Endothelial cell of umbilical vein (primary cell): ENCODE measurements at regions not wholly inside any gene's neighbourhood (a gene's known extent, or its start where the extent isn't known, plus 50 kb on each side); places are given as distances from the start of the nearest gene placed in this dataset.

ENCODE experiments used
- BruUV-seq: library from RNA; stranded (reverse); fragments of 400-500 nt; replicated peaks from 2 replicates; lab custom pipeline; 2021; lab: Mats Ljungman, UMichigan
- CTCF ChIA-PET: fragments of 300-600, 350-600 bp; sonication (Branson Sonifier 250); formaldehyde crosslinking; loops from one replicate; lab custom pipeline; 2021; ENCODE audit warnings: antibody characterized with exemption, inconsistent platforms; lab: Charles Lee
- POLR2A ChIA-PET: fragments of 300-600, 350-600 bp; sonication (Branson Sonifier 250); formaldehyde crosslinking; loops from one replicate; lab custom pipeline; 2021; ENCODE audit warnings: antibody characterized with exemption, inconsistent platforms; lab: Charles Lee
- DNase-seq: peaks from one replicate; pipeline ENCODE4 v3.0.0-alpha.2; 2011; ENCODE audit warnings: low read depth, low spot score
- FAIRE-seq: peaks from 2 replicates; lab custom pipeline; 2011; peaks lifted over from hg19 to GRCh38; lab: Jason Lieb, UNC
- H2AFZ ChIP-seq: 2 replicates; pipeline ENCODE4 v1.6.0; 2012; ENCODE audit warnings: low read depth, low read length, control low read depth, inconsistent platforms
- H3K27ac ChIP-seq: 2 replicates; pipeline ENCODE4 v1.5.1; 2011; ENCODE audit warnings: low read depth, mild to moderate bottlenecking, control low read depth, low read length, moderate library complexity; ENCODE audit not compliant: insufficient read depth
- H3K27me3 ChIP-seq, 2 experiments: 2 replicates each; pipeline versions ENCODE4 v1.6.0 to v1.6.1; 2011; ENCODE audit warnings: low read length in 2 of 2, mixed read lengths in 1 of 2; ENCODE audit not compliant: control insufficient read depth in 2 of 2, insufficient read depth in 2 of 2
- H3K36me3 ChIP-seq, 2 experiments: 2 replicates in 1 of 2; 3 replicates in 1 of 2; pipeline ENCODE4 v1.5.1; 2011; ENCODE audit warnings: low read length in 2 of 2, mild to moderate bottlenecking in 1 of 2, moderate library complexity in 1 of 2; ENCODE audit not compliant: control insufficient read depth in 2 of 2, insufficient read depth in 2 of 2; ENCODE audit errors: extremely low read depth in 1 of 2
- H3K4me1 ChIP-seq: 3 replicates; pipeline ENCODE4 v1.5.1; 2011; ENCODE audit warnings: mild to moderate bottlenecking, low read length; ENCODE audit not compliant: control insufficient read depth, insufficient read depth; ENCODE audit errors: extremely low read depth
- H3K4me2 ChIP-seq: 2 replicates; pipeline ENCODE4 v1.6.1; 2011; ENCODE audit warnings: low read length, control low read depth, mixed read lengths; ENCODE audit not compliant: insufficient read depth
- H3K4me3 ChIP-seq, 3 experiments: fragments of 200-600 bp in 1 of 3; sonication (generic), shearing (Covaris generic) in 1 of 3; replicated peaks in 1 of 3; 2 replicates each; pipeline ENCODE4 v1.5.1; 2011 to 2016; ENCODE audit warnings: control low read depth in 3 of 3, low read length in 3 of 3, mild to moderate bottlenecking in 2 of 3, inconsistent platforms in 1 of 3, low read depth in 1 of 3, moderate library complexity in 1 of 3; ENCODE audit not compliant: insufficient read depth in 1 of 3
- H3K79me2 ChIP-seq: 2 replicates; pipeline ENCODE4 v1.6.0; 2012; ENCODE audit warnings: low read length, inconsistent platforms; ENCODE audit not compliant: control insufficient read depth, insufficient read depth
- H3K9ac ChIP-seq: replicated peaks from 2 replicates; pipeline ENCODE3; 2011; ENCODE audit warnings: low read length, control low read depth; ENCODE audit not compliant: insufficient read depth; ENCODE audit errors: extremely low read depth
- H3K9me1 ChIP-seq: replicated peaks from 3 replicates; pipeline ENCODE4 v1.6.0; 2011; ENCODE audit warnings: mild to moderate bottlenecking, low read length; ENCODE audit not compliant: control insufficient read depth, insufficient read depth; ENCODE audit errors: extremely low read depth
- H3K9me3 ChIP-seq: replicated peaks from 2 replicates; pipeline ENCODE4 v1.5.1; 2012; ENCODE audit warnings: low read length, inconsistent platforms; ENCODE audit not compliant: control insufficient read depth, insufficient read depth
- H4K20me1 ChIP-seq: replicated peaks from 2 replicates; pipeline ENCODE3; 2011; ENCODE audit warnings: mild to moderate bottlenecking, low read length; ENCODE audit not compliant: control insufficient read depth, insufficient read depth; ENCODE audit errors: extremely low read depth
- EZH2 ChIP-seq: IDR thresholded peaks from 2 replicates; pipeline ENCODE4 v1.6.1; 2012; ENCODE audit warnings: borderline replicate concordance, low read depth, mild to moderate bottlenecking, moderate library complexity, low read length, inconsistent platforms; ENCODE audit not compliant: severe bottlenecking
- FOS ChIP-seq: IDR thresholded peaks from 2 replicates; pipeline ENCODE4 v1.6.1; 2011; ENCODE audit warnings: mild to moderate bottlenecking, low read length, moderate library complexity, borderline replicate concordance; ENCODE audit not compliant: insufficient read depth
- GATA2 ChIP-seq: IDR thresholded peaks from 2 replicates; pipeline ENCODE4 v1.7.0; 2011; ENCODE audit warnings: low read depth, mild to moderate bottlenecking, moderate library complexity, mixed read lengths, low read length; ENCODE audit not compliant: insufficient read length, insufficient read depth
- JUN ChIP-seq: IDR thresholded peaks from 2 replicates; pipeline ENCODE4 v1.6.1; 2011; ENCODE audit warnings: borderline replicate concordance, low read depth; ENCODE audit not compliant: insufficient read length, insufficient read depth
- MYC ChIP-seq: IDR thresholded peaks from one replicate; pipeline ENCODE4 v1.6.1; 2011; ENCODE audit warnings: mild to moderate bottlenecking, low read depth, low read length
- POLR2A ChIP-seq: IDR thresholded peaks from 2 replicates; pipeline ENCODE4 v1.6.1; 2012; ENCODE audit warnings: low read depth, mild to moderate bottlenecking, control low read depth, low read length
- POLR2AphosphoS5 ChIP-seq: IDR thresholded peaks from 2 replicates; pipeline ENCODE4 v1.6.1; 2012; ENCODE audit warnings: low read depth, mild to moderate bottlenecking, control low read depth, low read length, moderate library complexity; ENCODE audit not compliant: insufficient read depth
- dilution Hi-C: fragments of 300-500 bp; cut with MboI; formaldehyde crosslinking; loops from one replicate; pipeline ENCODE4 v1.15.0; 2019; ENCODE audit warnings: low sequenced_read_pairs; ENCODE audit not compliant: extremely low pct_ligation_motif_present
- intact Hi-C: fragments of 100-400 bp; cut with micrococcal nuclease; formaldehyde crosslinking; loops from one replicate; pipeline ENCODE4 v1.10.0; 2022
- TF ChIP-seq, protein P1 (sequence below), 2 donors: IDR thresholded peaks; 1 replicate in 1 of 2; 2 replicates in 1 of 2; pipeline ENCODE4 v1.5.1; 2011; ENCODE audit warnings: low read length in 2 of 2, mild to moderate bottlenecking in 2 of 2, moderate library complexity in 2 of 2, control low read depth in 1 of 2, inconsistent platforms in 1 of 2, low read depth in 1 of 2; ENCODE audit not compliant: insufficient read depth in 1 of 2; ENCODE audit errors: extremely low read depth in 1 of 2
- TF ChIP-seq, protein P2 (sequence below): IDR thresholded peaks from 2 replicates; pipeline ENCODE4 v1.6.1; 2011; ENCODE audit not compliant: insufficient read depth, insufficient read length

DNA sequence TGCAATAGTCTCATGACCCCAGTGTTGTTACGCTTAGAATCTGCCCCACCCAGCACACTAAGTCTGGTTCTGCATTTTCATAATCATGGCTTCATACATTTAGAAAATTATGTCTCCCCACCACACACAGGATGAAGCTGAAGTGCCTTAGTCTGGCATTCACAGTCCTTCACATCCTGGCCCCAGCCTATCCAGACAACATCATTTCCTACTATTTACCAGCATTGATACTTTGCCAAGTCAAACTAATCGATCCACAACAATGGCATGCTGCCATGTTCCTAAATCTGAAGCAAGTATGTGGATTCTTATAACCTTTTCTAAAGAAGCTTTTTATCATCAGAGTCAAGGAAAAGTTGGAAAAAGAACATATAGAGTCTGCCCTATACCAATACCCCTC lies 132.4 kb upstream of the FBXL4 start:
- Histone ChIP-seq H3K79me2 (no peaks in the 10 kb centered on the region), H3K27me3 (no peaks in the 10 kb centered on the region), H3K36me3 (no peaks in the 10 kb centered on the region), H3K27ac (no peak overlapping the region), H3K4me3 (no peak overlapping the region), H2AFZ (no peak overlapping the region), H3K4me1 (no peaks in the 10 kb centered on the region), H3K9ac (no peak overlapping the region), H3K9me1 (no peaks in the 10 kb centered on the region), H4K20me1 (no peaks in the 10 kb centered on the region), H3K9me3 (no peaks in the 10 kb centered on the region), H3K4me2 (no peak overlapping the region)
- ChIA-PET POLR2A (no interaction called here), CTCF (no interaction called here)
- FAIRE-seq (no peak), DNase-seq (no peak)
- intact Hi-C loops = no loop called here
- no TSS peak for BruUV-seq
- TF ChIP-seq FOS = no peak
- no peak for TF ChIP-seq POLR2AphosphoS5
- TF ChIP-seq GATA2 = no peak
- TF ChIP-seq EZH2 = no peak
- TF ChIP-seq, protein P1, sequence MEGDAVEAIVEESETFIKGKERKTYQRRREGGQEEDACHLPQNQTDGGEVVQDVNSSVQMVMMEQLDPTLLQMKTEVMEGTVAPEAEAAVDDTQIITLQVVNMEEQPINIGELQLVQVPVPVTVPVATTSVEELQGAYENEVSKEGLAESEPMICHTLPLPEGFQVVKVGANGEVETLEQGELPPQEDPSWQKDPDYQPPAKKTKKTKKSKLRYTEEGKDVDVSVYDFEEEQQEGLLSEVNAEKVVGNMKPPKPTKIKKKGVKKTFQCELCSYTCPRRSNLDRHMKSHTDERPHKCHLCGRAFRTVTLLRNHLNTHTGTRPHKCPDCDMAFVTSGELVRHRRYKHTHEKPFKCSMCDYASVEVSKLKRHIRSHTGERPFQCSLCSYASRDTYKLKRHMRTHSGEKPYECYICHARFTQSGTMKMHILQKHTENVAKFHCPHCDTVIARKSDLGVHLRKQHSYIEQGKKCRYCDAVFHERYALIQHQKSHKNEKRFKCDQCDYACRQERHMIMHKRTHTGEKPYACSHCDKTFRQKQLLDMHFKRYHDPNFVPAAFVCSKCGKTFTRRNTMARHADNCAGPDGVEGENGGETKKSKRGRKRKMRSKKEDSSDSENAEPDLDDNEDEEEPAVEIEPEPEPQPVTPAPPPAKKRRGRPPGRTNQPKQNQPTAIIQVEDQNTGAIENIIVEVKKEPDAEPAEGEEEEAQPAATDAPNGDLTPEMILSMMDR (IDR thresholded peaks at IDR 0.05; ENCODE audit: extremely low read depth in 1 of 2, insufficient read depth in 1 of 2, low read depth in 1 of 2, low read length in 2 of 2) = no peak
- no peak for TF ChIP-seq MYC
- TF ChIP-seq JUN = no peak
- TF ChIP-seq POLR2A = no peak
- TF ChIP-seq, protein P2, sequence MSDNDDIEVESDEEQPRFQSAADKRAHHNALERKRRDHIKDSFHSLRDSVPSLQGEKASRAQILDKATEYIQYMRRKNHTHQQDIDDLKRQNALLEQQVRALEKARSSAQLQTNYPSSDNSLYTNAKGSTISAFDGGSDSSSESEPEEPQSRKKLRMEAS = no peak
- dilution Hi-C loops = no loop called here
